ENCODE measurements at regions not wholly inside any gene's neighbourhood (a gene's known extent, or its start where the extent isn't known, plus 50 kb on each side); places are given as distances from the start of the nearest gene placed in this dataset.

- TF ChIP-seq EZH2 (IDR thresholded peaks at IDR 0.05) (no peak), POLR2AphosphoS5 (IDR thresholded peaks at IDR 0.05; ENCODE audit: borderline replicate concordance, low read depth, low read length) (no peak), FOXP2 (optimal IDR thresholded peaks at IDR 0.05; ENCODE audit: control extremely low read depth, extremely low read length, insufficient read depth) (no peak)
These were observed 747.3 kb downstream of the ADCYAP1 start for GRCh38 chr18:1652018-1652417.
